Keratinocyte (primary cell): ENCODE measurements at regions not wholly inside any gene's neighbourhood (a gene's known extent, or its start where the extent isn't known, plus 50 kb on each side); places are given as distances from the start of the nearest gene placed in this dataset.

ENCODE experiments used
- DNase-seq: peaks from one replicate; pipeline ENCODE4 v3.0.0-alpha.2; 2011; ENCODE audit warnings: low read depth, missing footprints, low spot score
- FAIRE-seq: peaks from 2 replicates; lab custom pipeline; 2011; peaks lifted over from hg19 to GRCh38; lab: Jason Lieb, UNC
- H2AFZ ChIP-seq: 2 replicates; pipeline ENCODE4 v1.6.0; 2012; ENCODE audit warnings: low read length, control low read depth, inconsistent platforms; ENCODE audit not compliant: control insufficient read depth
- H3K27ac ChIP-seq: 2 replicates; pipeline ENCODE4 v1.5.1; 2011; ENCODE audit warnings: low read length; ENCODE audit not compliant: control insufficient read depth, insufficient read depth
- H3K27me3 ChIP-seq: 3 replicates; pipeline ENCODE4 v1.6.0; 2011; ENCODE audit warnings: low read length; ENCODE audit not compliant: control insufficient read depth, insufficient read depth; ENCODE audit errors: extremely low read depth
- H3K36me3 ChIP-seq, 2 experiments: 2 replicates in 1 of 2; 3 replicates in 1 of 2; pipeline ENCODE4 v1.5.1; 2011; ENCODE audit warnings: low read length in 2 of 2, mild to moderate bottlenecking in 1 of 2; ENCODE audit not compliant: control insufficient read depth in 2 of 2, insufficient read depth in 2 of 2; ENCODE audit errors: extremely low read depth in 1 of 2
- H3K4me1 ChIP-seq: 3 replicates; pipeline ENCODE4 v1.5.1; 2011; ENCODE audit warnings: low read length; ENCODE audit not compliant: control insufficient read depth, insufficient read depth; ENCODE audit errors: extremely low read depth
- H3K4me2 ChIP-seq: 3 replicates; pipeline ENCODE4 v1.6.0; 2011; ENCODE audit warnings: low read depth, low read length; ENCODE audit not compliant: control insufficient read depth, insufficient read depth; ENCODE audit errors: extremely low read depth
- H3K4me3 ChIP-seq, 3 experiments: fragments of 200-600 bp in 1 of 3; sonication (generic) in 1 of 3; 2 replicates in 2 of 3; 3 replicates in 1 of 3; pipeline ENCODE4 v1.5.1; 2011 to 2016; ENCODE audit warnings: low read length in 3 of 3, mild to moderate bottlenecking in 3 of 3, control low read depth in 2 of 3, inconsistent platforms in 1 of 3, low read depth in 1 of 3, mixed read lengths in 1 of 3, mixed run types in 1 of 3, moderate library complexity in 1 of 3; ENCODE audit not compliant: control insufficient read depth in 2 of 3, insufficient read depth in 2 of 3; ENCODE audit errors: extremely low read depth in 1 of 3
- H3K79me2 ChIP-seq: 2 replicates; pipeline ENCODE4 v1.6.0; 2012; ENCODE audit warnings: low read length; ENCODE audit not compliant: control insufficient read depth, insufficient read depth
- H3K9ac ChIP-seq: 3 replicates; pipeline ENCODE4 v1.6.0; 2011; ENCODE audit warnings: low read length; ENCODE audit not compliant: control insufficient read depth, insufficient read depth; ENCODE audit errors: extremely low read depth
- H3K9me1 ChIP-seq: 3 replicates; pipeline ENCODE4 v1.6.0; 2011; ENCODE audit warnings: low read length; ENCODE audit not compliant: control insufficient read depth, insufficient read depth; ENCODE audit errors: extremely low read depth
- H3K9me3 ChIP-seq: 2 replicates; pipeline ENCODE4 v1.5.1; 2012; ENCODE audit warnings: low read depth, low read length; ENCODE audit not compliant: control insufficient read depth
- H4K20me1 ChIP-seq: 3 replicates; pipeline ENCODE4 v1.6.0; 2011; ENCODE audit warnings: low read length; ENCODE audit not compliant: control insufficient read depth, insufficient read depth; ENCODE audit errors: extremely low read depth
- EZH2 ChIP-seq: IDR thresholded peaks from one replicate; pipeline ENCODE4 v1.6.1; 2012; ENCODE audit warnings: inconsistent platforms, mild to moderate bottlenecking, low read length, moderate library complexity
- dilution Hi-C: fragments of 300-500 bp; cut with MboI; formaldehyde crosslinking; loops from one replicate; pipeline ENCODE4 v1.7.0; 2020; ENCODE audit warnings: low sequenced_read_pairs; ENCODE audit not compliant: extremely low pct_ligation_motif_present
- TF ChIP-seq, protein P1 (sequence below), 3 experiments: IDR thresholded peaks in 1 of 3; conservative IDR thresholded peaks in 1 of 3; optimal IDR thresholded peaks in 1 of 3; 2 replicates in 2 of 3; 3 replicates in 1 of 3; pipeline versions ENCODE3 to v1.5.1; 2011; ENCODE audit warnings: low read length in 3 of 3, mild to moderate bottlenecking in 3 of 3, moderate library complexity in 2 of 3, control low read depth in 1 of 3, inconsistent platforms in 1 of 3; ENCODE audit not compliant: insufficient read depth in 2 of 3; ENCODE audit errors: extremely low read depth in 1 of 3

DNA sequence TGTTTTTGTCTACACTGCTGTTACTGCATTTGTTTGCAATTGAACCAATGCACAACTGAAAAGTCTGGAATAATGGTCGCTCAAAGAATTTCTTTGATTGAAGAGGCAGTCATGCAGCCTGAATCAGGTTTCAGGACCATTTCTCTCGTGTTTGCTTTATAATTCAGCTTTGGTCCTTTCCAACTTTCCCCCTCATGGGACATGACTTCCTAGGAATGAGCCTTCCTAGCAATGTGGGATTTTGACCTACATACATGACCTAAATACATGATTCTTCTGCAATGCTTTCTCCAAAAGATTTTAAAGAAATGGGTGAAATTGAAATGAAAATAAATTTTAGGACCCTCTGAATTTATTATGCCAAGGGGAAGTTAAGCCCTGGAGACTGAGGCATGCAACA is 197.4 kb downstream of the MREG start:
- DNase-seq (no peak), FAIRE-seq (no peak)
- Histone ChIP-seq H4K20me1 (no peaks in the 10 kb centered on the region), H3K4me2 (no peak overlapping the region), H3K9me3 (no peaks in the 10 kb centered on the region), H3K4me1 (peaks cover 9% of the 10 kb centered on the region), H3K4me3 (no peak overlapping the region), H3K27me3 (no peaks in the 10 kb centered on the region), H3K9me1 (no peaks in the 10 kb centered on the region), H2AFZ (no peak overlapping the region), H3K79me2 (no peaks in the 10 kb centered on the region), H3K9ac (no peak overlapping the region), H3K27ac (no peak overlapping the region), H3K36me3 (no peaks in the 10 kb centered on the region)
- TF ChIP-seq, protein P1, sequence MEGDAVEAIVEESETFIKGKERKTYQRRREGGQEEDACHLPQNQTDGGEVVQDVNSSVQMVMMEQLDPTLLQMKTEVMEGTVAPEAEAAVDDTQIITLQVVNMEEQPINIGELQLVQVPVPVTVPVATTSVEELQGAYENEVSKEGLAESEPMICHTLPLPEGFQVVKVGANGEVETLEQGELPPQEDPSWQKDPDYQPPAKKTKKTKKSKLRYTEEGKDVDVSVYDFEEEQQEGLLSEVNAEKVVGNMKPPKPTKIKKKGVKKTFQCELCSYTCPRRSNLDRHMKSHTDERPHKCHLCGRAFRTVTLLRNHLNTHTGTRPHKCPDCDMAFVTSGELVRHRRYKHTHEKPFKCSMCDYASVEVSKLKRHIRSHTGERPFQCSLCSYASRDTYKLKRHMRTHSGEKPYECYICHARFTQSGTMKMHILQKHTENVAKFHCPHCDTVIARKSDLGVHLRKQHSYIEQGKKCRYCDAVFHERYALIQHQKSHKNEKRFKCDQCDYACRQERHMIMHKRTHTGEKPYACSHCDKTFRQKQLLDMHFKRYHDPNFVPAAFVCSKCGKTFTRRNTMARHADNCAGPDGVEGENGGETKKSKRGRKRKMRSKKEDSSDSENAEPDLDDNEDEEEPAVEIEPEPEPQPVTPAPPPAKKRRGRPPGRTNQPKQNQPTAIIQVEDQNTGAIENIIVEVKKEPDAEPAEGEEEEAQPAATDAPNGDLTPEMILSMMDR (optimal IDR thresholded peaks at IDR 0.05 in 1 of 3, IDR thresholded peaks at IDR 0.05 in 1 of 3, conservative IDR thresholded peaks at IDR 0.05 in 1 of 3; ENCODE audit: extremely low read depth in 1 of 3, insufficient read depth in 2 of 3, low read length in 3 of 3): no peak
- no peak for TF ChIP-seq EZH2
- dilution Hi-C loops: no loop called here

DNA sequence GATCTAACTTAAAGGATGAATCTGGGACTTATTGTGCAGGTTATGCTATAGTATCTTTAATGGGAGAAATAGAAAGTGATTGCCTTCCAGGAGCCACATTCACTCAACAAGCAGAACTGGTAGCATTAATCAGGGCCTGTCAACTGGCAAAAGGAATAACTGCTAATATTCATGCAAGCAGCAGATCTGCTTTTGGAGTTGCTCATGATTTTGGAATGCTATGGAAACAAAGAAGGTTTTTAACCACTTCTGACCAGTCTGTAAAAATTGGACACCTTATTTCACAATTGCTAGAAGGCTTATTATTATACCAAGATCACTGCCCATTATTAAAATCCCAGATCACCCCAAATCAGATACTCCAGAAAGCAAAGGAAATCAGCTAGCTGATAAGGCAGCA is 200.4 kb downstream of the MREG start:
- dilution Hi-C loops: no loop called here
- Histone ChIP-seq H3K4me2 (peak overlapping the region; percentile 2), H3K27ac (no peak overlapping the region)

More for the DNA sequence above, 200.4 kb downstream of the MREG start:
- no peak for TF ChIP-seq EZH2
- TF ChIP-seq, protein P1 (optimal IDR thresholded peaks at IDR 0.05 in 1 of 3, IDR thresholded peaks at IDR 0.05 in 1 of 3, conservative IDR thresholded peaks at IDR 0.05 in 1 of 3; ENCODE audit: extremely low read depth in 1 of 3, insufficient read depth in 2 of 3, low read length in 3 of 3): no peak
- no peaks in the 10 kb centered on the region for H3K9me1 ChIP-seq
- no peak overlapping the region for H3K4me3 ChIP-seq
- H3K27me3 ChIP-seq: no peaks in the 10 kb centered on the region
- DNase-seq (no peak), FAIRE-seq (peak; percentile 90)
- H3K36me3 ChIP-seq: no peaks in the 10 kb centered on the region
- no peaks in the 10 kb centered on the region for H3K9me3 ChIP-seq
- H3K79me2 ChIP-seq: no peaks in the 10 kb centered on the region
- H2AFZ ChIP-seq: no peak overlapping the region
- no peaks in the 10 kb centered on the region for H4K20me1 ChIP-seq
- H3K4me1 ChIP-seq: peaks cover 9% of the 10 kb centered on the region
- H3K9ac ChIP-seq: no peak overlapping the region
